RWPE2 (cell line): ENCODE measurements at regions not wholly inside any gene's neighbourhood (a gene's known extent, or its start where the extent isn't known, plus 50 kb on each side); places are given as distances from the start of the nearest gene placed in this dataset.

Experiments used
- ATAC-seq: fragments of 200-7000 bp; cut with Tn5 transposase; 3 replicates; pipeline ENCODE4 v1.9.1; 2021; ENCODE audit warnings: low read depth
- DNase-seq: peaks from one replicate; pipeline ENCODE4 v3.0.0-alpha.2; 2020; ENCODE audit warnings: low spot score
- H3K27ac ChIP-seq: fragments of 450-650 bp; 2 replicates; pipeline ENCODE4 v1.5.1; 2017; ENCODE audit warnings: mild to moderate bottlenecking; ENCODE audit not compliant: poor library complexity, severe bottlenecking
- H3K27me3 ChIP-seq: fragments of 250-450 bp; sonication (Bioruptor Pico); 2 replicates; pipeline ENCODE4 v1.5.1; 2021; ENCODE audit warnings: mild to moderate bottlenecking, moderate library complexity; ENCODE audit not compliant: insufficient read depth, poor library complexity, severe bottlenecking
- H3K36me3 ChIP-seq: fragments of 250-450 bp; sonication (Bioruptor Pico); 2 replicates; pipeline ENCODE4 v1.5.1; 2020; ENCODE audit warnings: low read depth, mild to moderate bottlenecking, moderate library complexity
- H3K4me1 ChIP-seq: fragments of 250-450 bp; sonication (Bioruptor Pico); 2 replicates; pipeline ENCODE4 v1.5.1; 2021; ENCODE audit warnings: mild to moderate bottlenecking, moderate library complexity; ENCODE audit not compliant: insufficient read depth, poor library complexity, severe bottlenecking
- H3K4me3 ChIP-seq: fragments of 250-450 bp; sonication (Bioruptor Pico); 2 replicates; pipeline ENCODE4 v1.5.1; 2021; ENCODE audit warnings: mild to moderate bottlenecking, moderate library complexity; ENCODE audit not compliant: severe bottlenecking
- H3K9me3 ChIP-seq: fragments of 250-450 bp; sonication (Bioruptor Pico); 2 replicates; pipeline ENCODE4 v1.5.1; 2021; ENCODE audit warnings: mild to moderate bottlenecking, moderate library complexity; ENCODE audit not compliant: severe bottlenecking
- TF ChIP-seq, protein P1 (sequence below): fragments of 450-650 bp; IDR thresholded peaks from one replicate; pipeline ENCODE4 v1.5.1; 2017; ENCODE audit warnings: mild to moderate bottlenecking, moderate library complexity; ENCODE audit not compliant: poor library complexity, severe bottlenecking

GRCh38 chr1:218810306-218810705, 363.4 kb upstream of the LYPLAL1 start:
- ATAC-seq, result no peak
- no peaks in the 10 kb centered on the region for H3K9me3 ChIP-seq
- TF ChIP-seq, protein P1, sequence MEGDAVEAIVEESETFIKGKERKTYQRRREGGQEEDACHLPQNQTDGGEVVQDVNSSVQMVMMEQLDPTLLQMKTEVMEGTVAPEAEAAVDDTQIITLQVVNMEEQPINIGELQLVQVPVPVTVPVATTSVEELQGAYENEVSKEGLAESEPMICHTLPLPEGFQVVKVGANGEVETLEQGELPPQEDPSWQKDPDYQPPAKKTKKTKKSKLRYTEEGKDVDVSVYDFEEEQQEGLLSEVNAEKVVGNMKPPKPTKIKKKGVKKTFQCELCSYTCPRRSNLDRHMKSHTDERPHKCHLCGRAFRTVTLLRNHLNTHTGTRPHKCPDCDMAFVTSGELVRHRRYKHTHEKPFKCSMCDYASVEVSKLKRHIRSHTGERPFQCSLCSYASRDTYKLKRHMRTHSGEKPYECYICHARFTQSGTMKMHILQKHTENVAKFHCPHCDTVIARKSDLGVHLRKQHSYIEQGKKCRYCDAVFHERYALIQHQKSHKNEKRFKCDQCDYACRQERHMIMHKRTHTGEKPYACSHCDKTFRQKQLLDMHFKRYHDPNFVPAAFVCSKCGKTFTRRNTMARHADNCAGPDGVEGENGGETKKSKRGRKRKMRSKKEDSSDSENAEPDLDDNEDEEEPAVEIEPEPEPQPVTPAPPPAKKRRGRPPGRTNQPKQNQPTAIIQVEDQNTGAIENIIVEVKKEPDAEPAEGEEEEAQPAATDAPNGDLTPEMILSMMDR, result no peak

DNA sequence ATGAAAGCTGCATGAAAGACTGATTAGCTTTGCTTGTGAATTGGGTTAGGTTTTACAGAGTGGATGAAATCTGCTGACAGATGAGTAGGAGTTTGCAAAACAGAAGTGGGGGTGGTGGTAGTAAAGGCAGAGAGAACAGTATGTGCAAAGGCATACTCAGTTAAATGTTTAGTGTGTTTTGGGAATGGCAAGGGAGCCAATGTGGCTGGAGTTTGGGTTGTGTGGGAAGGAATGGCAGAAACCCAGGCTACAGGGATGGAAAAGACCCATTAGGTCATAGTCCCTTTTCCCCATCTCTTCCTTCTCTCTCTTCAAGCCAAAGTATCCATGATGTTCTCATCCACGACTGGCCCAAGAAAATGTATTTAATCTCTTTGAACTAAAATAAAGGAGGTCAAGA, 362.2 kb upstream of the LYPLAL1 start:
- ATAC-seq, result no peak

More at GRCh38 chr1:218810306-218810705, 363.4 kb upstream of the LYPLAL1 start:
- DNase-seq, result no peak
- Histone ChIP-seq H3K4me1 (no peaks in the 10 kb centered on the region), H3K27ac (no peak overlapping the region), H3K27me3 (no peaks in the 10 kb centered on the region), H3K36me3 (no peaks in the 10 kb centered on the region), H3K4me3 (no peak overlapping the region)

GRCh38 chr1:218812360-218812759, 361.3 kb upstream of the LYPLAL1 start:
- TF ChIP-seq, protein P1, result no peak
- Histone ChIP-seq H3K4me3 (no peak overlapping the region), H3K27me3 (no peaks in the 10 kb centered on the region), H3K27ac (no peak overlapping the region), H3K9me3 (no peaks in the 10 kb centered on the region), H3K4me1 (no peaks in the 10 kb centered on the region), H3K36me3 (no peaks in the 10 kb centered on the region)
- no peak for DNase-seq
- no peak for ATAC-seq

More for the DNA sequence above, 362.2 kb upstream of the LYPLAL1 start:
- Histone ChIP-seq H3K27me3 (no peaks in the 10 kb centered on the region), H3K4me3 (no peak overlapping the region), H3K9me3 (no peaks in the 10 kb centered on the region), H3K36me3 (no peaks in the 10 kb centered on the region), H3K4me1 (no peaks in the 10 kb centered on the region), H3K27ac (no peak overlapping the region)
- TF ChIP-seq, protein P1, result no peak
- no peak for DNase-seq

DNA sequence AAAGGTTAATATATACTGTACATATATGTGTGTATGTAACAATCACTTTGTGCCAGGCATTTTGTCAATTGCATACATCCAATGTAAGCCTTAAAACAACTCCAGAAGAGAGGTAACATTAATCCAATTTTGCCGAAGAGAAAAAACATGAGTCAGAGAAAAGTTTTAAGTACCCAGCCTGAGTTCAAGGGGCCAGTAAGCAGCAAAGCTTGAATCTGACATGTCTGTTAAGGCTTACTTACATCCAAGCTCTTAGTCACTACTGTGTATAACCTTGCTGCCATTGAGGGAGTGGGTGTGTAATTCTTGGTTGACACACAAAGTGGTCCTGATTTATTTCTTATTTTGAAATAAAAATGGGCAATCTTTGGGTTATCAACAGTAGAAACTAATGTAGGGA, 360.4 kb upstream of the LYPLAL1 start:
- H3K4me1 ChIP-seq, result no peaks in the 10 kb centered on the region
- TF ChIP-seq, protein P1, result no peak
- H3K27ac ChIP-seq, result no peak overlapping the region
- H3K27me3 ChIP-seq, result no peaks in the 10 kb centered on the region
- ATAC-seq, result no peak
- H3K9me3 ChIP-seq, result no peaks in the 10 kb centered on the region
- no peak for DNase-seq
- H3K4me3 ChIP-seq, result no peak overlapping the region
- no peaks in the 10 kb centered on the region for H3K36me3 ChIP-seq

- H3K9me3 ChIP-seq, result no peaks in the 10 kb centered on the region
- TF ChIP-seq, protein P1, result no peak
- H3K27ac ChIP-seq, result no peak overlapping the region
- H3K27me3 ChIP-seq, result no peaks in the 10 kb centered on the region
- H3K4me1 ChIP-seq, result no peaks in the 10 kb centered on the region
- H3K4me3 ChIP-seq, result no peak overlapping the region
- H3K36me3 ChIP-seq, result no peaks in the 10 kb centered on the region
- ATAC-seq, result no peak
- DNase-seq, result no peak
Measured at GRCh38 chr1:218815076-218815475, 358.6 kb upstream of the LYPLAL1 start.
